Vagina (tissue), 2 donors: ENCODE measurements at regions not wholly inside any gene's neighbourhood (a gene's known extent, or its start where the extent isn't known, plus 50 kb on each side); places are given as distances from the start of the nearest gene placed in this dataset.

ENCODE experiments used
- DNase-seq, 2 donors: peaks; one replicate each; pipeline ENCODE4 v3.0.0-alpha.2; 2017; ENCODE audit errors: extremely low spot score in 2 of 2
- H3K27ac ChIP-seq: fragments of 200-600 bp; sonication (generic); one replicate; pipeline ENCODE4 v1.5.1; 2019
- H3K27me3 ChIP-seq: fragments of 200-600 bp; sonication (generic); one replicate; pipeline ENCODE4 v1.5.1; 2019
- H3K36me3 ChIP-seq, 2 donors: fragments of 200-600 bp; sonication (generic); one replicate each; pipeline ENCODE4 v1.5.1; 2017 to 2019
- H3K4me1 ChIP-seq: fragments of 200-600 bp; sonication (generic); one replicate; pipeline ENCODE4 v1.5.1; 2019
- H3K4me3 ChIP-seq, 2 donors: fragments of 200-600 bp; sonication (generic); 1 replicate in 1 of 2; 2 replicates in 1 of 2; pipeline ENCODE4 v1.5.1; 2016 to 2019
- H3K9me3 ChIP-seq: fragments of 200-600 bp; sonication (generic); one replicate; pipeline ENCODE4 v1.5.1; 2019
- POLR2A ChIP-seq, 2 donors: fragments of 450-650 bp; IDR thresholded peaks; one replicate each; pipeline ENCODE4 v1.6.1; 2017; ENCODE audit warnings: antibody characterized with exemption in 2 of 2, mild to moderate bottlenecking in 2 of 2, moderate library complexity in 2 of 2
- POLR2AphosphoS5 ChIP-seq, 2 donors: sonication (generic); formaldehyde crosslinking; IDR thresholded peaks; one replicate each; pipeline ENCODE4 v1.9.0; 2017; ENCODE audit warnings: antibody characterized with exemption in 2 of 2, mild to moderate bottlenecking in 2 of 2, low read depth in 1 of 2; ENCODE audit not compliant: insufficient read depth in 1 of 2
- intact Hi-C: fragments of 100-400 bp; cut with DNase I; formaldehyde crosslinking; loops from one replicate; pipeline ENCODE4 v1.15.1; 2023
- TF ChIP-seq, protein P1 (sequence below), 3 experiments: fragments of 450-650 bp in 2 of 3; fragments of 200-600 bp in 1 of 3; sonication (generic) in 1 of 3; IDR thresholded peaks; one replicate each; pipeline ENCODE4 v1.5.1; 2017 to 2019; ENCODE audit warnings: antibody characterized with exemption in 3 of 3, mild to moderate bottlenecking in 2 of 3, moderate library complexity in 2 of 3

GRCh38 chr18:24868311-24868710, 407.9 kb downstream of the HRH4 start:
- Histone ChIP-seq H3K27ac (no peak overlapping the region), H3K27me3 (no peaks in the 10 kb centered on the region), H3K9me3 (no peaks in the 10 kb centered on the region), H3K4me1 (no peaks in the 10 kb centered on the region), H3K4me3 (no peak overlapping the region), H3K36me3 (no peaks in the 10 kb centered on the region)
- TF ChIP-seq, protein P1, sequence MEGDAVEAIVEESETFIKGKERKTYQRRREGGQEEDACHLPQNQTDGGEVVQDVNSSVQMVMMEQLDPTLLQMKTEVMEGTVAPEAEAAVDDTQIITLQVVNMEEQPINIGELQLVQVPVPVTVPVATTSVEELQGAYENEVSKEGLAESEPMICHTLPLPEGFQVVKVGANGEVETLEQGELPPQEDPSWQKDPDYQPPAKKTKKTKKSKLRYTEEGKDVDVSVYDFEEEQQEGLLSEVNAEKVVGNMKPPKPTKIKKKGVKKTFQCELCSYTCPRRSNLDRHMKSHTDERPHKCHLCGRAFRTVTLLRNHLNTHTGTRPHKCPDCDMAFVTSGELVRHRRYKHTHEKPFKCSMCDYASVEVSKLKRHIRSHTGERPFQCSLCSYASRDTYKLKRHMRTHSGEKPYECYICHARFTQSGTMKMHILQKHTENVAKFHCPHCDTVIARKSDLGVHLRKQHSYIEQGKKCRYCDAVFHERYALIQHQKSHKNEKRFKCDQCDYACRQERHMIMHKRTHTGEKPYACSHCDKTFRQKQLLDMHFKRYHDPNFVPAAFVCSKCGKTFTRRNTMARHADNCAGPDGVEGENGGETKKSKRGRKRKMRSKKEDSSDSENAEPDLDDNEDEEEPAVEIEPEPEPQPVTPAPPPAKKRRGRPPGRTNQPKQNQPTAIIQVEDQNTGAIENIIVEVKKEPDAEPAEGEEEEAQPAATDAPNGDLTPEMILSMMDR (IDR thresholded peaks at IDR 0.05), result no peak
- TF ChIP-seq POLR2AphosphoS5 (IDR thresholded peaks at IDR 0.05; ENCODE audit: insufficient read depth in 1 of 2, low read depth in 1 of 2), result no peak
- no peak for TF ChIP-seq POLR2A (IDR thresholded peaks at IDR 0.05)
- DNase-seq, result no peak
- intact Hi-C loops, result no loop called here

GRCh38 chr18:24868760-24869237, 408.4 kb downstream of the HRH4 start:
- intact Hi-C loops, result no loop called here
- DNase-seq, result no peak
- TF ChIP-seq POLR2AphosphoS5 (IDR thresholded peaks at IDR 0.05; ENCODE audit: insufficient read depth in 1 of 2, low read depth in 1 of 2) (no peak), POLR2A (IDR thresholded peaks at IDR 0.05) (no peak)
- TF ChIP-seq, protein P1 (IDR thresholded peaks at IDR 0.05), result no peak

DNA sequence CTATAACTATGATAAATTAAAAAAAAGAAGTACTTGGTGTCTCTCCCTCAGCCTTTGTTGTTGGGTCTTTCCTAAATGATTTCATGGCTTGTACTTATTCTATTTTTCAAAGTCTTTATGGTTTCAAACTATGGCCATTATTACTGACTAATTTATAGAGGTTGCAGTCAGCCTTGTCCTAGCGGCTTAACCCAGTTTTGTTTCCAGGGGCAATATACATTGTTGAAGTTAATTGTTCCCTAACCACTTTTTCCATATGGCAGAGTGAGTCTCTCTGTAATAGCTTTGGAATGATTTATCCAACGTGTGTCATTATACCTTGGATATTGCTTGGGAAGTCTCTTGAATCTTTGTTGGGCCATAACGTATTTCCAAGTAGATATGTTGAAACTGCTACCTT, 408.8 kb downstream of the HRH4 start:
- H3K36me3 ChIP-seq, result no peaks in the 10 kb centered on the region
- no peak overlapping the region for H3K4me3 ChIP-seq
- no peaks in the 10 kb centered on the region for H3K27me3 ChIP-seq
- TF ChIP-seq POLR2A (IDR thresholded peaks at IDR 0.05) (no peak), POLR2AphosphoS5 (IDR thresholded peaks at IDR 0.05; ENCODE audit: insufficient read depth in 1 of 2, low read depth in 1 of 2) (no peak)
- TF ChIP-seq, protein P1 (IDR thresholded peaks at IDR 0.05), result no peak
- no peaks in the 10 kb centered on the region for H3K4me1 ChIP-seq
- no peak overlapping the region for H3K27ac ChIP-seq
- no peak for DNase-seq
- no peaks in the 10 kb centered on the region for H3K9me3 ChIP-seq
- intact Hi-C loops, result no loop called here

More at GRCh38 chr18:24868760-24869237, 408.4 kb downstream of the HRH4 start:
- Histone ChIP-seq H3K9me3 (no peaks in the 10 kb centered on the region), H3K4me3 (no peak overlapping the region), H3K4me1 (no peaks in the 10 kb centered on the region), H3K27me3 (no peaks in the 10 kb centered on the region), H3K36me3 (no peaks in the 10 kb centered on the region), H3K27ac (no peak overlapping the region)

DNA sequence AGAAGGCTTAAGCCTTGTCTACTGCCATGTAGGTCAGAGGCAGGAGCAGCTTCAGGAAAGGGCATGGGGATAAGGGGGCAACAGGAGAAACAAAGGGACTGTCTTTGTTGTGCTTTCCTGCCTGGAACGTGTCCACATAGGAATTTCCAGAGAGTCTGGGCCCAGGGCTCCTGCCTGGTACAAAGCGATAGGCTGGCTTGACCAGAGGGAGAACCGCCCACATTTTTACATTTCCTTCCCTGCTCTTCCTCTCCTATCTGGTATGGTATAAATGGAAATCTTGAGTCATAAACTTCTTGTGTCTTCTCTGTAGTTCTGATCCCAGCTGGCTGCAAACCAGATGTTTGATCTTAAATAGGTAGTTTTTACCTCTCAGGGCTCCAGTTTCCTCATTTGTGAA, 414.8 kb downstream of the HRH4 start:
- no peak for TF ChIP-seq POLR2A (IDR thresholded peaks at IDR 0.05)
- TF ChIP-seq POLR2AphosphoS5 (IDR thresholded peaks at IDR 0.05; ENCODE audit: insufficient read depth in 1 of 2, low read depth in 1 of 2), result no peak
- TF ChIP-seq, protein P1 (IDR thresholded peaks at IDR 0.05), result no peak
- no peak for DNase-seq
- intact Hi-C loops, result no loop called here
- Histone ChIP-seq H3K27me3 (no peaks in the 10 kb centered on the region), H3K4me1 (no peaks in the 10 kb centered on the region), H3K36me3 (no peaks in the 10 kb centered on the region), H3K4me3 (no peak overlapping the region), H3K9me3 (no peaks in the 10 kb centered on the region), H3K27ac (no peak overlapping the region)

DNA sequence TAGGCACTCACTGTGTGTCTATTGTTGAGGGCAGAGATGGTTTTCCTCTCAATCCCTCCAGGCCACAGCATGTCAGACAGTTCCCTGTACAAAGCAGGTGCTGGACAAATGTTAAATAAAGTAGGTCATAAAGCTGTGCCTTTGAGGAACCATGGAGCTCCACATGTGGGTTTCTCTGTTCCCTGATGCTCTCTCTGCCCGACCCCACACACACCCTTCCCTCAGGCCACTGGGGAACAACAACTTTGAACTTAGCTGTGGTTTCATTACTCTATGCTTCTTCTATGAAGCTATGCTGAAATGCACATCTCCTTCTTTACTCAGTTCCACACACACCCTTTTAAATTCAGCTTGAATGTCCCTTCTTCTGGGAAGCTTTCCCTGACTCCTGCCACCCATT, 415.3 kb downstream of the HRH4 start:
- DNase-seq, result no peak
- no peaks in the 10 kb centered on the region for H3K27me3 ChIP-seq
- intact Hi-C loops, result no loop called here
- no peak overlapping the region for H3K27ac ChIP-seq
- H3K4me1 ChIP-seq, result no peaks in the 10 kb centered on the region
- H3K9me3 ChIP-seq, result no peaks in the 10 kb centered on the region
- H3K36me3 ChIP-seq, result no peaks in the 10 kb centered on the region
- no peak overlapping the region for H3K4me3 ChIP-seq
- TF ChIP-seq, protein P1 (IDR thresholded peaks at IDR 0.05), result no peak
- TF ChIP-seq POLR2A (IDR thresholded peaks at IDR 0.05), result no peak
- no peak for TF ChIP-seq POLR2AphosphoS5 (IDR thresholded peaks at IDR 0.05; ENCODE audit: insufficient read depth in 1 of 2, low read depth in 1 of 2)
